HEK293 (cell line): ENCODE measurements at regions not wholly inside any gene's neighbourhood (a gene's known extent, or its start where the extent isn't known, plus 50 kb on each side); places are given as distances from the start of the nearest gene placed in this dataset.

Experiments used
- CTCF ChIA-PET: fragments of 350-600 bp; formaldehyde crosslinking; extraction: SDS; loops from one replicate; lab custom pipeline; 2021; ENCODE audit warnings: antibody characterized with exemption; lab: Yijun Ruan, JAX
- POLR2A ChIA-PET: fragments of 300-600 bp; formaldehyde crosslinking; extraction: SDS; loops from one replicate; lab custom pipeline; 2020; ENCODE audit warnings: antibody characterized with exemption, inconsistent platforms; lab: Yijun Ruan, JAX
- H3K27ac ChIP-seq: fragments of 200-500 bp; sonication (Bioruptor generic); 2 replicates; pipeline ENCODE4 v1.5.1; 2014; ENCODE audit warnings: low read depth, low read length, control low read depth, inconsistent platforms; ENCODE audit errors: extremely low read depth
- H3K36me3 ChIP-seq, 2 experiments: fragments of 200-500 bp in 1 of 2; sonication (Bioruptor generic) in 1 of 2; 1 replicate in 1 of 2; 2 replicates in 1 of 2; pipeline ENCODE4 v1.5.1; 2014 to 2017; ENCODE audit warnings: inconsistent platforms in 2 of 2, low read length in 2 of 2; ENCODE audit not compliant: control insufficient read depth in 2 of 2, insufficient read depth in 1 of 2
- H3K4me1 ChIP-seq: fragments of 200-500 bp; sonication (Bioruptor generic); 2 replicates; pipeline ENCODE4 v1.5.1; 2014; ENCODE audit warnings: mild to moderate bottlenecking, low read length, inconsistent platforms; ENCODE audit not compliant: control insufficient read depth, insufficient read depth
- H3K4me3 ChIP-seq: 2 replicates; pipeline ENCODE4 v1.5.1; 2011; ENCODE audit warnings: low read depth, mild to moderate bottlenecking, control low read depth, low read length, moderate library complexity
- H3K9me3 ChIP-seq: fragments of 200-500 bp; sonication (Bioruptor generic); 2 replicates; pipeline ENCODE4 v1.5.1; 2014; ENCODE audit warnings: low read depth, low read length, inconsistent platforms; ENCODE audit not compliant: control insufficient read depth, insufficient read depth
- CTCF ChIP-seq: fragments of 450-650 bp; formaldehyde crosslinking; IDR thresholded peaks from 2 replicates; pipeline ENCODE4 v1.5.1; 2016; ENCODE audit warnings: missing biosample characterization, missing genetic modification characterization
- OSR2 ChIP-seq: fragments of 450-650 bp; formaldehyde crosslinking; IDR thresholded peaks from 2 replicates; pipeline ENCODE4 v1.5.1; 2016; ENCODE audit warnings: missing biosample characterization, missing genetic modification characterization
- PATZ1 ChIP-seq: fragments of 450-650 bp; formaldehyde crosslinking; IDR thresholded peaks from 2 replicates; pipeline ENCODE4 v1.5.1; 2016; ENCODE audit warnings: missing biosample characterization, missing genetic modification characterization
- PRDM2 ChIP-seq: fragments of 450-650 bp; formaldehyde crosslinking; IDR thresholded peaks from 2 replicates; pipeline ENCODE4 v1.5.1; 2016; ENCODE audit warnings: missing biosample characterization, missing genetic modification characterization, borderline replicate concordance
- TCF7L2 ChIP-seq: IDR thresholded peaks from 2 replicates; pipeline ENCODE4 v1.6.1; 2011; ENCODE audit warnings: low read depth, mild to moderate bottlenecking, inconsistent platforms, low read length, moderate library complexity, borderline replicate concordance
- ZFP3 ChIP-seq: fragments of 450-650 bp; formaldehyde crosslinking; IDR thresholded peaks from 2 replicates; pipeline ENCODE4 v1.5.1; 2016; ENCODE audit warnings: low read depth, missing biosample characterization, missing genetic modification characterization
- ZIC2 ChIP-seq: fragments of 450-650 bp; formaldehyde crosslinking; IDR thresholded peaks from 2 replicates; pipeline ENCODE4 v1.5.1; 2016; ENCODE audit warnings: missing biosample characterization, missing genetic modification characterization
- ZNF112 ChIP-seq: fragments of 450-650 bp; formaldehyde crosslinking; IDR thresholded peaks from 2 replicates; pipeline ENCODE4 v1.5.0; 2017; ENCODE audit warnings: missing biosample characterization, missing genetic modification characterization
- ZNF169 ChIP-seq: fragments of 450-650 bp; formaldehyde crosslinking; IDR thresholded peaks from 2 replicates; pipeline ENCODE4 v1.5.1; 2016; ENCODE audit warnings: missing biosample characterization, missing genetic modification characterization
- ZNF19 ChIP-seq: fragments of 450-650 bp; formaldehyde crosslinking; IDR thresholded peaks from 2 replicates; pipeline ENCODE4; 2016; ENCODE audit warnings: missing biosample characterization, missing genetic modification characterization, low read depth
- ZNF404 ChIP-seq: fragments of 450-650 bp; formaldehyde crosslinking; IDR thresholded peaks from 2 replicates; pipeline ENCODE4 v1.5.1; 2017; ENCODE audit warnings: missing biosample characterization, missing genetic modification characterization
- ZNF518A ChIP-seq: fragments of 450-650 bp; formaldehyde crosslinking; conservative IDR thresholded peaks from 2 replicates; pipeline ENCODE4 v1.5.1; 2016; ENCODE audit warnings: low read depth, missing biosample characterization, missing genetic modification characterization
- ZNF521 ChIP-seq: fragments of 450-650 bp; formaldehyde crosslinking; IDR thresholded peaks from 2 replicates; pipeline ENCODE4 v1.5.1; 2017; ENCODE audit warnings: missing biosample characterization, mild to moderate bottlenecking, missing genetic modification characterization
- ZNF600 ChIP-seq: fragments of 450-650 bp; formaldehyde crosslinking; IDR thresholded peaks from 2 replicates; pipeline ENCODE4 v1.5.1; 2016; ENCODE audit warnings: missing biosample characterization, missing genetic modification characterization
- ZNF777 ChIP-seq: fragments of 450-650 bp; formaldehyde crosslinking; IDR thresholded peaks from 2 replicates; pipeline ENCODE4 v1.5.1; 2017; ENCODE audit warnings: missing biosample characterization, missing genetic modification characterization, borderline replicate concordance
- ZNF843 ChIP-seq: fragments of 450-650 bp; formaldehyde crosslinking; IDR thresholded peaks from 2 replicates; pipeline ENCODE4 v1.5.1; 2016; ENCODE audit warnings: missing biosample characterization, missing genetic modification characterization

DNA sequence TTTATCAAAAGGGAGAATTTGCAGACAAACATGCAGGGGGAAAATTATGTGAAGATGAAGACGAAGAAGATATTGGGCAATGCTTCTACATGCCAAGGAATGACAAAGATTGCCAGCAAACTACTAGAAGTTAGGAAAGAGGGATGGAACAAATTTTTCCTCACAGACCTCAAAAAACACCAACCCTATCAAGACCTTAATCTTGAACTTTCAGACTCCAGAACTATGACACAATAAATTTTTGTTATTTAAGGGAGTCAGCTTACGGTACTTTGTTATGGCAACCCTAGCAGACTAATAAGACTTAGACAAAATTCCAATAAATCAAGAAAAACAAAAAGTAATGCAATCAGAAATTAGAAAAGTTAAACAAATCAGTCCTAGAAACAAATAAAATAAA, 280.0 kb upstream of the GNAI1 start (continued):
- TF ChIP-seq CTCF (tag by site-specific recombination) = no peak
- no peak for TF ChIP-seq ZNF112
- no peak for TF ChIP-seq ZFP3
- no peak for TF ChIP-seq ZNF521 (tag by site-specific recombination)
- TF ChIP-seq ZNF518A (tag by site-specific recombination) = no peak
- TF ChIP-seq ZNF843 = no peak

- Histone ChIP-seq H3K36me3 (no peaks in the 10 kb centered on the region), H3K9me3 (no peaks in the 10 kb centered on the region), H3K4me1 (no peaks in the 10 kb centered on the region), H3K27ac (no peak overlapping the region), H3K4me3 (no peak overlapping the region)
- ChIA-PET POLR2A (no interaction called here), CTCF (no interaction called here)
- TF ChIP-seq PRDM2 (tag by site-specific recombination) (no peak), TCF7L2 (no peak), ZNF169 (no peak), ZNF404 (tag by site-specific recombination) (no peak), ZIC2 (tag by site-specific recombination) (no peak), ZNF600 (tag by site-specific recombination) (no peak), ZNF19 (no peak), ZNF777 (tag by site-specific recombination) (no peak), PATZ1 (no peak), OSR2 (tag by site-specific recombination) (no peak)
Observed at GRCh38 chr7:79837915-79838314, 296.7 kb upstream of the GNAI1 start.
